Natural killer cell treated with Interleukin-12 subunit alpha and Interleukin-12 subunit beta and Interleukin-15 and Interleukin-18, amount 100 ng/mL, for 72 hours (primary cell): ENCODE measurements at regions not wholly inside any gene's neighbourhood (a gene's known extent, or its start where the extent isn't known, plus 50 kb on each side); places are given as distances from the start of the nearest gene placed in this dataset.

Source experiments
- ATAC-seq, 2 donors: fragments of 150-1000 bp; cut with Tn5 transposase in 1 of 2; sonication (Bioruptor Pico), chemical (Tn5 transposase) in 1 of 2; 2 replicates each; pipeline ENCODE4 v1.10.0; 2021
- DNase-seq: peaks from one replicate; pipeline ENCODE4 v3.0.0; 2022; ENCODE audit warnings: low spot score
- H3K27ac Mint-ChIP-seq, 2 donors: 1 replicate in 1 of 2; 2 replicates in 1 of 2; pipeline ENCODE4 v1.8.0; 2022; ENCODE audit warnings: mixed read lengths in 2 of 2, mild to moderate bottlenecking in 1 of 2, moderate library complexity in 1 of 2
- H3K27me3 Mint-ChIP-seq, 2 donors: 1 replicate in 1 of 2; 2 replicates in 1 of 2; pipeline ENCODE4 v1.8.0; 2022; ENCODE audit warnings: mixed read lengths in 2 of 2
- H3K36me3 Mint-ChIP-seq: one replicate; pipeline ENCODE4 v1.8.0; 2022; ENCODE audit warnings: mixed read lengths
- H3K4me1 Mint-ChIP-seq, 2 donors: 1 replicate in 1 of 2; 2 replicates in 1 of 2; pipeline ENCODE4 v1.8.0; 2022; ENCODE audit warnings: low read depth in 2 of 2, mixed read lengths in 2 of 2, mild to moderate bottlenecking in 1 of 2
- H3K4me3 Mint-ChIP-seq: one replicate; pipeline ENCODE4 v1.8.0; 2022; ENCODE audit warnings: mixed read lengths
- H3K9me3 Mint-ChIP-seq: 2 replicates; pipeline ENCODE4 v1.8.0; 2022; ENCODE audit warnings: mixed read lengths

DNA sequence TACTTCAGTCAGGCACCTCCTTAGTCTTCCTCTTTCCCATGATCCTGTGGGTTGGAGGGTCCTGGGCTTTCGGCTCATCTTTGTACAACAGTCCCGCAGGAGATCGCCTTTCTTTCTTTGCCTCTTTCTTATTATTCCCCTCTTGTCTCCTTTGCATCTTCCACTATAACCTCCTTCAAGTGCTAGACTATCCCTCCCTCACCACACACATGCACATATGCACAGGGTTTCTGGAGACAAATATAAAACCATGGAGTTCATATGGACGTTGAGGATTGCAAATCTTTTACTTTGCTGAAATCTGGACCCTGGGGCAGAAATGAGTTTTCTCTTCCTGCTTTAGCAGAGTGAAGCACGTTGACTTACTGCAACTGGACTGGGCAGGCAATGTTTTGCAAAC is 80.3 kb downstream of the TMEM17 start:
- H3K36me3 Mint-ChIP-seq: no peaks in the 10 kb centered on the region
- no peak overlapping the region for H3K4me3 Mint-ChIP-seq
- H3K9me3 Mint-ChIP-seq: no peaks in the 10 kb centered on the region
- H3K27ac Mint-ChIP-seq: no peak overlapping the region
- DNase-seq: no peak
- no peaks in the 10 kb centered on the region for H3K4me1 Mint-ChIP-seq
- no peaks in the 10 kb centered on the region for H3K27me3 Mint-ChIP-seq
- ATAC-seq: no peak

DNA sequence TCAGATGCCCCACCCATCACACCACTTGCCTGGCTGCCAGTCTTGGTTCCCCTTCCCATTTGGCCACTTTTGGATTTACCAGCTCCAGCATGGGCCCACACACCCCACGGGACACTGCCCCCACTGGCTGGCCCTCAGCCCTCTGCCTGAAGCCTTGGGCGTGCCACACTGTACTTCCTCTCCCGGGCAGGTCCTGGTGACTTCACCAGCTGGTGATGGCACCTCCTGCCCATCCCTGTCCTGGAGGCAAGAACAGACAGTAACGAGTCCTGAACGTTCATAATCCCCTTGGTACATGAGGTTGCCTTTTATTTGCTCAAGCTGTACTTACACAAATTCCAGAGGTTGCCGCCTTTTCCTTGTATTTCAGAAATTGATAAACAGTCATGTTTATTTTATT is 81.1 kb downstream of the TMEM17 start:
- Mint-ChIP-seq H3K4me3 (no peak overlapping the region), H3K4me1 (no peaks in the 10 kb centered on the region), H3K27ac (no peak overlapping the region), H3K27me3 (no peaks in the 10 kb centered on the region), H3K9me3 (no peaks in the 10 kb centered on the region), H3K36me3 (peaks cover 3% of the 10 kb centered on the region)
- ATAC-seq: no peak
- no peak for DNase-seq

DNA sequence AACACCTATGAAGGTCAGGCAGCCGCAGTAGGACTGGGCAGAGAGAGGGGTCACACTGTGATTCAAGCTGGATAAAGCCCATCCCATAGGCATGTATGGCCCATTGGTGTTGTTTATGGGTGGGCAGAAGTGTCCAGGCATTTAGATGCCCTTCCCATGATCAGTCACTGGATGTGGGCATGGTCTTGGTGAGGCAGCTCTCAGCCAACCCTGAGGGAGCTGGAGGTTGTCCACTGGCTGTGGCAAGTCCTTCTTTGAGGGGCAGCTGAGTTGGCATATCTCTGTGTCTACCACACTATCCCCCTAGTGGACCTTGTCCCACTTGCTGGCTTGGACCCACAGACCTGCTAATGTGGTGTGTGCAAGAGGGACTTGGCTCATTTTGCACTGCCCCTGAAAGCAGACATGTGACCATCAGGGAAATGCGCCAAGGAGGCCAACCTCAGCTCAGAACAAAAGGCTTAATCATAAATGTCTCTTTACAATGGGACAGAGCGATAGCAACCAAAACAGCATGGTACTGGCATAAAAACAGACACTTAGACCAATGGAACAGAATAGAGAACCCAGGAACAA is 82.0 kb downstream of the TMEM17 start:
- Mint-ChIP-seq H3K4me1 (no peaks in the 10 kb centered on the region), H3K27ac (no peak overlapping the region), H3K9me3 (no peaks in the 10 kb centered on the region), H3K36me3 (peaks cover 10% of the 10 kb centered on the region), H3K4me3 (no peak overlapping the region), H3K27me3 (no peaks in the 10 kb centered on the region)
- ATAC-seq: no peak
- no peak for DNase-seq

DNA sequence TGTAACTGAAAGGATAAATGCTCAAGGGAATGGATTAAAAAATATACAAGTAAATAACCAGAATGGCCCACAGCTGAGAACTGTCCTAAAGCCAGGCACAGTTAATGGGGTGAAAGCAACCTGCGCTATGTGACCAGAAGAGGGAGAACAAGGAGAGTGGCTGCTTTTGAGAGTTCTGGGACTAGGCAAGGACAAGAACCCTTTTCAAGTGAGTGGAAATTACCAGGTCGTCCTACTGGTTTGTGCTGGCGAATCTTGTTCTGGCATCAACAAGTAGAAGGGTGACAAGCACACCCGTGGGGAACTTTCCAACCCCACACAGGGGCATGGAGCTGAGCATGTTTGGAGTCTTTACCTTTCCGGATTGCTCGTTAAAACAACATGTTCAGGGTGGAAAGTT is 82.8 kb downstream of the TMEM17 start:
- peaks cover 11% of the 10 kb centered on the region for H3K36me3 Mint-ChIP-seq
- no peaks in the 10 kb centered on the region for H3K9me3 Mint-ChIP-seq
- DNase-seq (no peak), ATAC-seq (no peak)
- H3K27ac Mint-ChIP-seq: no peak overlapping the region
- no peaks in the 10 kb centered on the region for H3K4me1 Mint-ChIP-seq
- H3K27me3 Mint-ChIP-seq: no peaks in the 10 kb centered on the region
- H3K4me3 Mint-ChIP-seq: no peak overlapping the region

DNA sequence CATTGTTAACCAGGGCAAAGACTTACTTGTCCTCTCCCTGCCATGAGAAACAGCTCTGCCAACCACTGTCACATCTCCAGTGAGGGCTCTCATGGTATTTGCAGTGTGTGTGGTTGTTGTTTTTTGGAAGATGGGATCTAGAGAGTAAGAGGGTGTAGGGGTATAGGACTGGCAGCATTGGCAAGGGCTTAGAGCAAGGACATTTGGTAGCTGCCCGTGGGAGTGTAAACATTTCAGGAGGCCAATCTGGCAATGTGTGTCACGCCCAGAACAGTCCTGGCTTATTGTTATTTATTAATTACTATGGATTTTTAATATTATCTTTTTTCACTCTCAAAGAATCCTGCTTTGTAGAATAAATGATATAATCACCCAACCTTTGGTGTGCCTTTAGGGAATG is 90.5 kb downstream of the TMEM17 start:
- Mint-ChIP-seq H3K27me3 (no peaks in the 10 kb centered on the region), H3K27ac (peak overlapping the region; percentile 40 to 61), H3K4me1 (peaks cover 17 to 19% of the 10 kb centered on the region in 2 donors), H3K36me3 (peaks cover 11% of the 10 kb centered on the region), H3K9me3 (no peaks in the 10 kb centered on the region), H3K4me3 (peak overlapping the region; percentile 42)
- peak in 1 of 2 donors; percentile 28 for ATAC-seq
- no peak for DNase-seq

DNA sequence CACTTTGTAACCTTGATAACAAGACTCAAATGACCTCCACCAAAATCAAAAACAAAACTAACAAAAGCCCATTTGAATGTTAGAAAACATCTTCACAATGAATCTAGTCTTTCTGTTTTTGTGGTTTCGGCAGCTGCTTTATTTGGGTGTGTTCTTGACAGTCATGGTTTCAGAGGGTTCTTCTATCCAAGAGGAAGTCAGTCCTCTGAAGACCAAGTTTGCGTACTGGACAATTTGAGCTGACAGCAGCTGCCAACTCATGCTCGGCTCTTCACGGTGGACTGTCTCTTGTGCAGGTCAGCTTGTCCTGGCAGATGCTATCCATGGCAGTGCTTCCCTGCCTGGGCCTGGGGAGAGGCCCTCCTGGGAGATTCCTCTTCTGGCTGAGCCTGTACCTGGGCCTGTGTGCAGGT is 91.0 kb downstream of the TMEM17 start:
- Mint-ChIP-seq H3K4me1 (peaks cover 17 to 19% of the 10 kb centered on the region in 2 donors), H3K9me3 (no peaks in the 10 kb centered on the region), H3K36me3 (peaks cover 10% of the 10 kb centered on the region), H3K27ac (peak overlapping the region; percentile 40 to 61), H3K4me3 (peak overlapping the region; percentile 42), H3K27me3 (no peaks in the 10 kb centered on the region)
- ATAC-seq: peak; percentile 59 to 63
- no peak for DNase-seq

DNA sequence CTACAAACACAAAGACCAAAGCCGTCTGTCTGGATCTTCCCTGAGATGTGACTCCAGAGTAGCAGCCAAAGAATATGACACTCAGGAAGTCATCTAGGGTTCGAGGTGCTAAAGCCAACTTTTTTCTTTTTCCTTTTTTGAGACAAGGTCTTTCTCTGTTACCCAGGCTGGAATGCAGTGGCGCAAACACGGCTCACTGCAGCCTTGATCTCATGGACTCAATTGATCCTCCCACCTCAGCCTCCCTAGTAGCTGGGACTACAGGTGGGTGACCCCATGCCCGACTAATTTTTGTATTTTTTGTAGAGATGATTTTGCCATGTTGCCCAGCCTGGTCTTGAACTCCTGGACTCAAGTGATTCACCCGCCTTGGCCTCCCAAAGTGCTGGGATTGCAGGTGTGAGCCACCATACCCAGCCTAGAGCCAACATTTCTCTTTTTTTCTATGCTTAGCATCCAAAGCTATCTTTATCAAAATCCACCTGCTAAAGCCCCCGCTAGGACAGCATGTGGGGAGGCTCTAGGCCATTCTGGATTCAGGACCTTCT is 92.8 kb downstream of the TMEM17 start:
- Mint-ChIP-seq H3K4me3 (no peak overlapping the region), H3K27me3 (no peaks in the 10 kb centered on the region), H3K36me3 (no peaks in the 10 kb centered on the region), H3K4me1 (peaks cover 17 to 19% of the 10 kb centered on the region in 2 donors), H3K9me3 (no peaks in the 10 kb centered on the region), H3K27ac (peak overlapping the region in 1 of 2 donors; percentile 52)
- DNase-seq (no peak), ATAC-seq (no peak)

DNA sequence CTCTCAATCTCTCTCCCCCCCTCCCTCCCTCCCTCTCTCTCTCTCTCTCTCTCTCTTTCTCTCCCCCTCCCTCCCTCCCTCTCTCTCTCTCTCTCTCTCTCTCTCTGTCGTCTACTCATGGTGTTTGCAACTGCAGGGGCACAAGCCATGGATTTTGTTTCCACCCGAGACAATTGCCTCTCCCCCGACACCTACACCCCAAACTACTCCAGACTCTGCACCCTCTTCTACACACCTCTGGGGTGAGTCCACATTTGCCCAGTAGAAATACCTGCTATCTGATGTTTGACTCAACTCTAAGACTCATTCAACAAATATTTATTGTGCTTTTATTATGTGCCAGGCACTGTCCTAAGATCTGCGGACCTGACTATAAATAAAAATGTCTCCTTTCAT is 93.7 kb downstream of the TMEM17 start:
- no peaks in the 10 kb centered on the region for H3K27me3 Mint-ChIP-seq
- peak overlapping the region; percentile 52 to 85 for H3K27ac Mint-ChIP-seq
- H3K4me3 Mint-ChIP-seq: peak overlapping the region; percentile 34
- no peaks in the 10 kb centered on the region for H3K9me3 Mint-ChIP-seq
- peaks cover 17 to 19% of the 10 kb centered on the region in 2 donors for H3K4me1 Mint-ChIP-seq
- ATAC-seq (no peak), DNase-seq (no peak)
- H3K36me3 Mint-ChIP-seq: no peaks in the 10 kb centered on the region

DNA sequence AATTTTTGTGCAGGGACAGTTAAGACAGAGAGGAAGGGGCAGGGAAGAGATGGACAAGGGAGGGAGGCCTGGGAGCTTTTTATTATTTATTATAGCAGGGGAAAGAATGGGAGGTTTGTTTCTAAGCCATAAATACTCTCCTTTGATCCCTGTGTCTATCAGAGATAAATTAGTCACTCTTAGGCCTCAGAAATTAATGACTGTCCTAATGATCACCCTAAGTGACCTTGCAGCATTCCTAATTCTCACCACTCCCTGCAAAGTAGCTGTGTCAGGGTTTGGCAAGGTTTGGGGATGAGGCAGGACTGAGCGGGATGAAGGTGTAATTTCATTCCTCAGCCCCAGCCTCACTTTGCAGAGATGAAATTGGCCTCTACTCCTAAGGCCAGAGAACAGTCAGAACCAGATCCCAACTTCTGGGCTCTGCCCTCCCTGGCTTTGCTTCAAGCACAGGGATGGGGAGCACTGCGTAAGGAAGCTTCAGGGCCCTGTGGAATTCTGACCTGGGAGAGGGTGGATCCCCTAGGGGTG is 95.0 kb downstream of the TMEM17 start:
- Mint-ChIP-seq H3K27ac (peak overlapping the region in 1 of 2 donors; percentile 85), H3K4me1 (peaks cover 17 to 19% of the 10 kb centered on the region in 2 donors), H3K9me3 (no peaks in the 10 kb centered on the region), H3K36me3 (no peaks in the 10 kb centered on the region), H3K27me3 (no peaks in the 10 kb centered on the region), H3K4me3 (no peak overlapping the region)
- ATAC-seq (no peak), DNase-seq (no peak)

DNA sequence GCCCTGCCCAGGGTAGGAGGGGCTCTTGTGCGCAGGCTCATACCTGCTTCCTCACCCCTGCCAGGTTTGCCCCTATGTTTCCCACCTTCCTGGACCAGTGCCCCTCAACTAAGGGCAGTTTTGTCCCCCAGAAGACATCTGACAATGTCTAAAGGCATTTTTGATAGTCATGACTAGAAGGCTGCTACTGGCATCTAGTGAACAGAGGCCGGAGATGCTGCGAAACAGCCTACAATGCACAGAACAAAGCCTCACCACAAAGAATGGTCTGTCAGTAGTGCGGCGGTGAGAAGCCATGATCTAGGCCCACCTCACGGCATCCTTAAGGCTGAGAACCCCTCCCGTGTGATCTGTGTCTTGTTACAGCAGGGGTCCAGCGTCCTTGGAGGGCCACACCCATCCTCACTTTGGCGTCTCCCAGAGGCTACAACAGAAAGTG is 96.0 kb downstream of the TMEM17 start:
- no peaks in the 10 kb centered on the region for H3K9me3 Mint-ChIP-seq
- H3K27ac Mint-ChIP-seq: no peak overlapping the region
- no peaks in the 10 kb centered on the region for H3K27me3 Mint-ChIP-seq
- no peak for ATAC-seq
- no peak overlapping the region for H3K4me3 Mint-ChIP-seq
- no peaks in the 10 kb centered on the region for H3K36me3 Mint-ChIP-seq
- H3K4me1 Mint-ChIP-seq: peaks cover 12 to 13% of the 10 kb centered on the region in 2 donors
- no peak for DNase-seq

DNA sequence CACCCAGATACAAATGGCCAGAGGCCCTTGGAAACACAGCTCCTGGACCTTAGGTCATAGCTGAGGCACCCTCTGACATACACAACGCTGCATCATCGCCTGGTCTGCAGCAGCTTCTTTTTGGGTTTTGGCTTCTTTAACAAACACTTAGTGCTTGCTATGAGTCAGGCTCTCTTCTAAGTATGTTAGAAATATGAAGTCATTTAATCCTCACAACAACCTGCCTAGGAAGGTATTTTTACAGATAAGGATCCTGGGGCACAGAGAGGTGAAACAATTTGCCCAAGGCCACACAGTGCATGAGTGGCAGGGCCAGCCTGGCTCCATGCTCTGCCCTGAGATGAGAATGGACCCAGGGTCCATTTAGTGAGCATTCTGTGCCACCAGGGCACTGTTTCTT is 96.6 kb downstream of the TMEM17 start:
- H3K27me3 Mint-ChIP-seq: no peaks in the 10 kb centered on the region
- no peak for DNase-seq
- H3K9me3 Mint-ChIP-seq: no peaks in the 10 kb centered on the region
- peak in 1 of 2 donors; percentile 57 for ATAC-seq
- H3K4me3 Mint-ChIP-seq: no peak overlapping the region
- H3K27ac Mint-ChIP-seq: no peak overlapping the region
- H3K36me3 Mint-ChIP-seq: no peaks in the 10 kb centered on the region
- H3K4me1 Mint-ChIP-seq: peaks cover 7 to 10% of the 10 kb centered on the region in 2 donors

DNA sequence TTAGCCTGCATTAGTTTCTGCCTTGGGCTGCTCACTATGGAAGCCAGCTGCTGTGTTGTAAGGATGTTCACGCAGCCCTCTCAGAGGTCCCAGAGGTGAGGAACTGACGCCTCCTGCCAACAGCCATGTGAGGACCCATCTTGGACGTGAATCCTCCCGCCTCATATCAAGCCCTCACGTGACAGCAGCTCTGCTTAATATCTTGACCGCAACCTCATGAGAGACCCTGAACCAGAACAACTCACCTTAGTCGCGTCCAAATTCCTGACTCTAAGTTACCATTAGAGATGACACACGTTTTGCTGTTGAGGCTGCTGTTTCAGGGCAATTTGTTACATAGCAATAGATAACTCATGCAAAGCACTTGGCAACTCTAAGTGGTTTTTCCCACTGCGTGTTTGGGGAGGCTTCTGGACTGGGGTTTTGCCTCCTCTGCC is 97.7 kb downstream of the TMEM17 start:
- H3K4me1 Mint-ChIP-seq: peaks cover 6 to 10% of the 10 kb centered on the region in 2 donors
- ATAC-seq: no peak
- DNase-seq: no peak
- H3K27me3 Mint-ChIP-seq: no peaks in the 10 kb centered on the region
- H3K4me3 Mint-ChIP-seq: no peak overlapping the region
- no peaks in the 10 kb centered on the region for H3K36me3 Mint-ChIP-seq
- no peaks in the 10 kb centered on the region for H3K9me3 Mint-ChIP-seq
- H3K27ac Mint-ChIP-seq: no peak overlapping the region

DNA sequence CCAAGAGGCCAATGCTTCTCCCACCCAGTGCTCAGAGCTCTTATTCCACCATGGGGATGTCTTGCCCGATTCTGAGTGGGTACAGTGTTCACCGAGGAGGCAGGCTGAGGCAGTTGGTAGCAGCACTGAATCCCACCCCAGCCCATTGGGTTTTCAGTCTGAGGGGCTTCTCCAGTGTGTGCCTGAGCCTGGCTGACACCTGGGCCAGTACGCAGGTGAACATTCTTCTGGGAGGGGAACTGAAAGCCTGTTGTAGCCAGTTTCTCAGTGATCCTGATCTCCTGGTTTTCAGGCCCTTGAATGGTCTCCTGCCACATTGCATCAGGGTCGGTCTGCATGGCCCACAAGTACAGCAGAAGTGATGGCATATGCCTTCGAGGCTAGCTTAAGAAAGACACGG is 98.2 kb downstream of the TMEM17 start:
- H3K9me3 Mint-ChIP-seq: no peaks in the 10 kb centered on the region
- no peak overlapping the region for H3K4me3 Mint-ChIP-seq
- no peak overlapping the region for H3K27ac Mint-ChIP-seq
- peaks cover 6 to 10% of the 10 kb centered on the region in 2 donors for H3K4me1 Mint-ChIP-seq
- no peak for DNase-seq
- ATAC-seq: peak in 1 of 2 donors; percentile 6
- no peaks in the 10 kb centered on the region for H3K36me3 Mint-ChIP-seq
- no peaks in the 10 kb centered on the region for H3K27me3 Mint-ChIP-seq

DNA sequence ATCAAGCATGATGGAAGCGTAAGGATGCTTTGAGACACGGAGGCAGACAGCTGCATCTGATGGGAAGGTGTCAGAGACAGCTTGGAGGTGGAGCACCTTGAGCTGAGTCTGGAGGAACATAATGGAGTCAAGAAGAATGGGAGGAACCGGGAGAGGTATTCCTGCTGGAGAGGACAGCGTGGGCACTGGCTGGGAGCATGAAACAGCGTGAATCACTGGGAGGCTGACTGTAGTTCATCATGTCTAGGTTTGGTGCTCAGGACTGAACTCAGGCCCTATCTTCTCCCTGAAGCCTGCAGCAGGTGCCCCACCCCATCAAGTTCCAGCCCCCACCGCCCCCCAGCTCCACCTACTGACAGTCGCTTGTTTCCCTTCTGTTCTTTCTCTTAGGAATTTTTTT is 98.6 kb downstream of the TMEM17 start:
- no peak overlapping the region for H3K4me3 Mint-ChIP-seq

More for the DNA sequence above, 98.6 kb downstream of the TMEM17 start:
- H3K9me3 Mint-ChIP-seq: no peaks in the 10 kb centered on the region
- no peak for DNase-seq
- no peaks in the 10 kb centered on the region for H3K27me3 Mint-ChIP-seq
- peaks cover 5 to 8% of the 10 kb centered on the region in 2 donors for H3K4me1 Mint-ChIP-seq
- H3K36me3 Mint-ChIP-seq: no peaks in the 10 kb centered on the region
- H3K27ac Mint-ChIP-seq: no peak overlapping the region
- no peak for ATAC-seq
